ENCODE measurements at regions not wholly inside any gene's neighbourhood (a gene's known extent, or its start where the extent isn't known, plus 50 kb on each side); places are given as distances from the start of the nearest gene placed in this dataset.

GRCh38 chr18:40387130-40387787 is 1567.8 kb upstream of the PIK3C3 start:
- H3F3A ChIP-seq (ENCODE audit: insufficient read depth, low read length) = no peaks in the 10 kb centered on the region
- no peaks in the 10 kb centered on the region for H3K4me1 ChIP-seq (ENCODE audit: insufficient read depth, low read length, severe bottlenecking)
- H3K27me3 ChIP-seq (ENCODE audit: insufficient read depth, low read length) = no peaks in the 10 kb centered on the region
- no peak overlapping the region for H3K4me3 ChIP-seq (ENCODE audit: low read depth, low read length, poor library complexity, severe bottlenecking)
- no peaks in the 10 kb centered on the region for H3K79me2 ChIP-seq (ENCODE audit: insufficient read depth, low read length)
- no peaks in the 10 kb centered on the region for H3K9me2 ChIP-seq (ENCODE audit: low read depth, low read length)
- no peak overlapping the region for H3K4me2 ChIP-seq (ENCODE audit: low read length)
- TF ChIP-seq CTCF (IDR thresholded peaks at IDR 0.05; ENCODE audit: low read length) (no peak), EZH2 (IDR thresholded peaks at IDR 0.05; ENCODE audit: borderline replicate concordance, low read length) (no peak)
- no peak overlapping the region for H2AFZ ChIP-seq (ENCODE audit: low read length)
- H3K9me3 ChIP-seq (ENCODE audit: low read length) = no peaks in the 10 kb centered on the region
- no peak overlapping the region for H3K9ac ChIP-seq (ENCODE audit: low read length)
- no peak overlapping the region for H3K27ac ChIP-seq (ENCODE audit: low read depth, low read length, poor library complexity, severe bottlenecking)
- H3K36me3 ChIP-seq (ENCODE audit: insufficient read depth, low read length) = no peaks in the 10 kb centered on the region
- no peaks in the 10 kb centered on the region for H4K20me1 ChIP-seq (ENCODE audit: insufficient read depth, low read length)

- TF ChIP-seq CTCF (IDR thresholded peaks at IDR 0.05; ENCODE audit: low read length) (no peak), EZH2 (IDR thresholded peaks at IDR 0.05; ENCODE audit: borderline replicate concordance, low read length) (no peak)
These were observed 1572.8 kb upstream of the PIK3C3 start for GRCh38 chr18:40382197-40382596.

GRCh38 chr18:40380686-40381439 is 1574.2 kb upstream of the PIK3C3 start:
- Histone ChIP-seq H3K9ac (ENCODE audit: low read length) (no peak overlapping the region), H3K4me1 (ENCODE audit: insufficient read depth, low read length, severe bottlenecking) (no peaks in the 10 kb centered on the region), H3K4me2 (ENCODE audit: low read length) (no peak overlapping the region), H4K20me1 (ENCODE audit: insufficient read depth, low read length) (no peaks in the 10 kb centered on the region), H3K9me2 (ENCODE audit: low read depth, low read length) (no peaks in the 10 kb centered on the region), H3K79me2 (ENCODE audit: insufficient read depth, low read length) (no peaks in the 10 kb centered on the region), H3K4me3 (ENCODE audit: low read depth, low read length, poor library complexity, severe bottlenecking) (no peak overlapping the region), H2AFZ (ENCODE audit: low read length) (no peak overlapping the region), H3F3A (ENCODE audit: insufficient read depth, low read length) (no peaks in the 10 kb centered on the region), H3K27ac (ENCODE audit: low read depth, low read length, poor library complexity, severe bottlenecking) (no peak overlapping the region), H3K27me3 (ENCODE audit: insufficient read depth, low read length) (no peaks in the 10 kb centered on the region), H3K9me3 (ENCODE audit: low read length) (no peaks in the 10 kb centered on the region), H3K36me3 (ENCODE audit: insufficient read depth, low read length) (no peaks in the 10 kb centered on the region)
- no peak for TF ChIP-seq EZH2 (IDR thresholded peaks at IDR 0.05; ENCODE audit: borderline replicate concordance, low read length)
- no peak for TF ChIP-seq CTCF (IDR thresholded peaks at IDR 0.05; ENCODE audit: low read length)

More at GRCh38 chr18:40382197-40382596, 1572.8 kb upstream of the PIK3C3 start:
- Histone ChIP-seq H3K9me3 (ENCODE audit: low read length) (no peaks in the 10 kb centered on the region), H3K27ac (ENCODE audit: low read depth, low read length, poor library complexity, severe bottlenecking) (no peak overlapping the region), H3K27me3 (ENCODE audit: insufficient read depth, low read length) (no peaks in the 10 kb centered on the region), H3K9me2 (ENCODE audit: low read depth, low read length) (no peaks in the 10 kb centered on the region), H3F3A (ENCODE audit: insufficient read depth, low read length) (no peaks in the 10 kb centered on the region), H3K4me3 (ENCODE audit: low read depth, low read length, poor library complexity, severe bottlenecking) (no peak overlapping the region), H2AFZ (ENCODE audit: low read length) (no peak overlapping the region), H3K36me3 (ENCODE audit: insufficient read depth, low read length) (no peaks in the 10 kb centered on the region), H3K4me2 (ENCODE audit: low read length) (no peak overlapping the region), H3K9ac (ENCODE audit: low read length) (no peak overlapping the region), H3K4me1 (ENCODE audit: insufficient read depth, low read length, severe bottlenecking) (no peaks in the 10 kb centered on the region), H3K79me2 (ENCODE audit: insufficient read depth, low read length) (no peaks in the 10 kb centered on the region), H4K20me1 (ENCODE audit: insufficient read depth, low read length) (no peaks in the 10 kb centered on the region)
